ENCODE measurements at regions not wholly inside any gene's neighbourhood (a gene's known extent, or its start where the extent isn't known, plus 50 kb on each side); places are given as distances from the start of the nearest gene placed in this dataset.
"Not testable (repeated sequence)": the region's sequence is repeated elsewhere in the genome, so short reads cannot be mapped to it uniquely, and the experiment has no call there.

GRCh38 chr1:187517546-187517945 lies 688.8 kb downstream of the PLA2G4A start:
- Mint-ChIP-seq H3K9me3 (peaks cover 4% of the 10 kb centered on the region), H3K4me1 (no peaks in the 10 kb centered on the region), H3K36me3 (no peaks in the 10 kb centered on the region), H3K27ac (no peak overlapping the region), H3K4me3 (no peak overlapping the region), H3K27me3 (no peaks in the 10 kb centered on the region)

GRCh38 chr1:187527346-187527745 lies 698.6 kb downstream of the PLA2G4A start:
- Mint-ChIP-seq H3K27ac (no peak overlapping the region), H3K27me3 (no peaks in the 10 kb centered on the region), H3K9me3 (peaks cover 7% of the 10 kb centered on the region), H3K4me1 (no peaks in the 10 kb centered on the region), H3K36me3 (no peaks in the 10 kb centered on the region), H3K4me3 (no peak overlapping the region)

- Mint-ChIP-seq H3K4me3 (no peak overlapping the region), H3K4me1 (no peaks in the 10 kb centered on the region), H3K27ac (no peak overlapping the region), H3K36me3 (no peaks in the 10 kb centered on the region), H3K27me3 (no peaks in the 10 kb centered on the region), H3K9me3 (peaks cover 6% of the 10 kb centered on the region)
Observed at GRCh38 chr1:187537936-187538335, 709.2 kb downstream of the PLA2G4A start.

- Mint-ChIP-seq H3K9me3 (peaks cover 13% of the 10 kb centered on the region), H3K4me1 (no peaks in the 10 kb centered on the region), H3K4me3 (no peak overlapping the region), H3K36me3 (no peaks in the 10 kb centered on the region), H3K27me3 (no peaks in the 10 kb centered on the region), H3K27ac (no peak overlapping the region)
Observed at GRCh38 chr1:187549540-187549939, 720.8 kb downstream of the PLA2G4A start.

- Mint-ChIP-seq H3K36me3 (no peaks in the 10 kb centered on the region), H3K9me3 (peaks cover 7% of the 10 kb centered on the region), H3K27me3 (no peaks in the 10 kb centered on the region), H3K4me1 (no peaks in the 10 kb centered on the region), H3K27ac (no peak overlapping the region), H3K4me3 (no peak overlapping the region)
Observed at GRCh38 chr1:187551061-187551460, 722.3 kb downstream of the PLA2G4A start.

GRCh38 chr1:187563191-187563590 lies 734.4 kb downstream of the PLA2G4A start:
- Mint-ChIP-seq H3K36me3 (no peaks in the 10 kb centered on the region), H3K4me1 (no peaks in the 10 kb centered on the region), H3K27ac (no peak overlapping the region), H3K9me3 (peaks cover 5% of the 10 kb centered on the region), H3K27me3 (no peaks in the 10 kb centered on the region), H3K4me3 (no peak overlapping the region)

GRCh38 chr1:187566354-187566753 lies 737.6 kb downstream of the PLA2G4A start:
- Mint-ChIP-seq H3K27me3 (no peaks in the 10 kb centered on the region), H3K4me3 (no peak overlapping the region), H3K36me3 (no peaks in the 10 kb centered on the region), H3K9me3 (no peaks in the 10 kb centered on the region), H3K27ac (no peak overlapping the region), H3K4me1 (no peaks in the 10 kb centered on the region)

- Mint-ChIP-seq H3K4me1 (no peaks in the 10 kb centered on the region), H3K27me3 (no peaks in the 10 kb centered on the region), H3K27ac (no peak overlapping the region), H3K36me3 (no peaks in the 10 kb centered on the region), H3K4me3 (no peak overlapping the region), H3K9me3 (peaks cover 7% of the 10 kb centered on the region)
Observed at GRCh38 chr1:187568067-187568466, 739.3 kb downstream of the PLA2G4A start.

- Mint-ChIP-seq H3K27me3 (no peaks in the 10 kb centered on the region), H3K4me3 (no peak overlapping the region), H3K9me3 (peaks cover 10% of the 10 kb centered on the region), H3K4me1 (no peaks in the 10 kb centered on the region), H3K27ac (no peak overlapping the region), H3K36me3 (no peaks in the 10 kb centered on the region)
Observed at GRCh38 chr1:187570166-187570565, 741.4 kb downstream of the PLA2G4A start.

GRCh38 chr1:187577610-187578009 lies 748.9 kb downstream of the PLA2G4A start:
- Mint-ChIP-seq H3K36me3 (peaks cover 2% of the 10 kb centered on the region), H3K4me1 (no peaks in the 10 kb centered on the region), H3K27ac (no peak overlapping the region)

GRCh38 chr1:187588917-187589316 lies 760.2 kb downstream of the PLA2G4A start:
- Mint-ChIP-seq H3K4me3 (no peak overlapping the region), H3K27me3 (peaks cover 2% of the 10 kb centered on the region), H3K9me3 (peaks cover 5% of the 10 kb centered on the region), H3K36me3 (no peaks in the 10 kb centered on the region), H3K27ac (no peak overlapping the region), H3K4me1 (no peaks in the 10 kb centered on the region)

More at GRCh38 chr1:187577610-187578009, 748.9 kb downstream of the PLA2G4A start:
- Mint-ChIP-seq H3K27me3 (no peaks in the 10 kb centered on the region), H3K9me3 (peaks cover 16% of the 10 kb centered on the region), H3K4me3 (no peak overlapping the region)

- H3K36me3 Mint-ChIP-seq: no peaks in the 10 kb centered on the region
- H3K9me3 Mint-ChIP-seq: peaks cover 5% of the 10 kb centered on the region
- H3K27ac Mint-ChIP-seq: no peak overlapping the region
- no peak overlapping the region for H3K4me3 Mint-ChIP-seq
- no peaks in the 10 kb centered on the region for H3K27me3 Mint-ChIP-seq
- H3K4me1 Mint-ChIP-seq: no peaks in the 10 kb centered on the region
Observed at GRCh38 chr1:187605736-187606135, 777.0 kb downstream of the PLA2G4A start.

GRCh38 chr1:187615853-187616735 lies 787.3 kb downstream of the PLA2G4A start:
- not testable (repeated sequence) for H3K27ac Mint-ChIP-seq, H3K4me3 Mint-ChIP-seq, H3K27me3 Mint-ChIP-seq, H3K4me1 Mint-ChIP-seq, H3K36me3 Mint-ChIP-seq
- H3K9me3 Mint-ChIP-seq: peaks cover 23% of the 10 kb centered on the region

- H3K36me3 Mint-ChIP-seq, H3K4me1 Mint-ChIP-seq, H3K27me3 Mint-ChIP-seq, H3K4me3 Mint-ChIP-seq, H3K27ac Mint-ChIP-seq: not testable (repeated sequence)
- peaks cover 23% of the 10 kb centered on the region for H3K9me3 Mint-ChIP-seq
Observed at GRCh38 chr1:187616830-187617229, 788.1 kb downstream of the PLA2G4A start.

GRCh38 chr1:187617776-187618175 lies 789.0 kb downstream of the PLA2G4A start:
- H3K4me1 Mint-ChIP-seq: no peaks in the 10 kb centered on the region
- no peak overlapping the region for H3K4me3 Mint-ChIP-seq
- no peak overlapping the region for H3K27ac Mint-ChIP-seq
- no peaks in the 10 kb centered on the region for H3K27me3 Mint-ChIP-seq
- H3K36me3 Mint-ChIP-seq: peaks cover 2% of the 10 kb centered on the region
- peaks cover 23% of the 10 kb centered on the region for H3K9me3 Mint-ChIP-seq

GRCh38 chr1:187619175-187619574 lies 790.4 kb downstream of the PLA2G4A start:
- Mint-ChIP-seq H3K9me3 (peaks cover 23% of the 10 kb centered on the region), H3K4me3 (no peak overlapping the region), H3K27ac (no peak overlapping the region), H3K36me3 (peaks cover 2% of the 10 kb centered on the region), H3K27me3 (no peaks in the 10 kb centered on the region), H3K4me1 (no peaks in the 10 kb centered on the region)

GRCh38 chr1:187621951-187622350 lies 793.2 kb downstream of the PLA2G4A start:
- Mint-ChIP-seq H3K9me3 (peaks cover 14% of the 10 kb centered on the region), H3K36me3 (no peaks in the 10 kb centered on the region)

More at GRCh38 chr1:187621951-187622350, 793.2 kb downstream of the PLA2G4A start:
- no peak overlapping the region for H3K4me3 Mint-ChIP-seq
- no peaks in the 10 kb centered on the region for H3K27me3 Mint-ChIP-seq
- no peaks in the 10 kb centered on the region for H3K4me1 Mint-ChIP-seq
- H3K27ac Mint-ChIP-seq: no peak overlapping the region
